Stimulated activated CD4-positive, alpha-beta T cell treated with anti-CD3 and anti-CD28 coated beads, Interleukin-2, amount 100 ng/mL, for 48 hours (primary cell): ENCODE measurements at regions not wholly inside any gene's neighbourhood (a gene's known extent, or its start where the extent isn't known, plus 50 kb on each side); places are given as distances from the start of the nearest gene placed in this dataset.

Experiments
- DNase-seq, 2 donors: peaks; one replicate each; pipeline ENCODE4 v3.0.0-alpha.2; 2020

DNA sequence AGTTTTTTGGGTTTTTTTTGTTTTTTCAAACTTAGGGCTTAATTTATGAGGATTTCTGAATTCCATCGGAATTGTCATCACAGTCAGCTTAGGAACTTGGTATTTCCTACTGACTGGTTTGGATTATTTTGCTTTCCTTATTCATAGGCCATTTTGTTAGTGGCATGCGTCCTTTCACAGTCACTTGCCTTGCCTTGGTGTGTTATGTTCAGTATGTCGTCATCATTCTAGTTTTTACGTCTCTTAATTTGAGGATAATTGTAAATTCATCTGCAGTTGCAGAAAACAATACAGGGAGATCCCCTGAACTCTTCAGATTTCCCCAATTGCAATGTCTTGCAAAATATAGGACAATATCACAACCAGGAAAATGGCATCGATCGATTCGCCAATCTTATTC is 485.3 kb downstream of the CBLN2 start:
- DNase-seq, result no peak

DNA sequence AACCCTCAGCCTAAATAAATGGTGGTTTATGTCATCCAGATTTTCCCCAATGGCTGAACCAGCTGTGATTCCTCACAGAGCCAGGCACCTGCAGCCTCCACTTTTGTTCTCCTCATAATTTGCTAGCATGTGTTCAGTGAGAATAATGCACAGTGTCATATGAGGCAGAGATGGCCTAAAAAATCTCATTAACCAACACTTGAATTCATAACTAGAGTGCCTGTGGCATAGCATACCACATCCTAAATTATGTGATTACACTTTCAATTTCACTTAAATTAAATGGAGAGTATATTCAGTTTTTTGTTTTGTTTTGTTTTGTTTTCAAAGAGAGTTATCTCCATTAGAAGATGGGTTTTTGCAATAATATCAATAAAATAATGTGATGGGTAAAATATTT is 488.0 kb downstream of the CBLN2 start:
- no peak for DNase-seq

DNA sequence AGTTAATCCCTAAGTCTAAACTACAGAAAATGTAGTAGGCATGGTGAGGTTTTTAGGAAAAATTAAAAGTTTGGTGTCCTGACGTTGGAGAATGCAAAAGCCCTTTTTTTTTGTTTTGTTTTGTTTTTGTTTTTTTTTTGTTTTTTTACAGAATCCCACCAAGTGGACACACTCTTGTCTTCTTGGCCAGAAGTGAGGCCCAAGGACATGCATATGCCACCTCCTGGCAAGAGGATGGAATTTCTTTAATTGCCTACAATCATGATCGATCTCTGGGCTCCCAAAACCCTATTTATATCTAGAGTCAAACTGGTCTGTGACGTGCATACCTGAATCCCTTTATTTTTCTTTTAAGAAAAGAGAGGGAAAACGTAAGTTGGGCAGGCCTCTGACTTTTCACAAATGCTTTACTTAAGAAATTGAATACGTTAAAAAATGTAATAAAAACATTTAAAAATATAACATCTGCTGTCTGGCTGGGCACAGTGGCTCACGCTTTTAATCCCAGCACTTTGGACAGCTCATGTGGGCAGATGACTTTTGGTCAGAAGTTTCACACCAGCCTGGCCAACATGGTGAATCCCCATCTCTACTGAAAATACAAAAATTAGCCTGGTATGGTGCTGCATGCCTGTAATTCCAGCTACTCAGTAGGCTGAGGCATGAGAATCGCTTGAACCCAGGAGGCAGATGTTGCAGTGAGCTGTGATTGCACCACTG is 502.7 kb downstream of the CBLN2 start:
- no peak for DNase-seq

DNA sequence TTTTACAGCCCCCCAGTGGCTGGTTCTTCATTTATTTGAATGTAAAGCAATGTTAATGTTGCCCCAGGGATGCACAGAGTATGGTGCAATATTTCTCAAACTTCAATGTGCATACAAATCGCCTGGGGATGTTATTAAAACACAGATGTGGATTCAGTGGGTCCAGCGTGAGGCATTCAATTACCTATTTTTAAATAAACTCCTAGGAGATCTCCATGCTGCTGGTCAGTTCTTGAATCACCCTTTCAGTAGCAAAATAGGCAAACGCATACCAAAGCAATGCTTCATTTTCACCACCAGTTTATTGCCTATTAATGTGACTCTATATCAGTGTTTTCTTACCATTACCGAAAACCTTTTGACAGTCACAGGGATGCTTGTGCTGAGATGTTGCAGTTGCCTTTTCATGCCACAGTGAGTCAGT is 530.7 kb downstream of the CBLN2 start:
- DNase-seq, result no peak

DNA sequence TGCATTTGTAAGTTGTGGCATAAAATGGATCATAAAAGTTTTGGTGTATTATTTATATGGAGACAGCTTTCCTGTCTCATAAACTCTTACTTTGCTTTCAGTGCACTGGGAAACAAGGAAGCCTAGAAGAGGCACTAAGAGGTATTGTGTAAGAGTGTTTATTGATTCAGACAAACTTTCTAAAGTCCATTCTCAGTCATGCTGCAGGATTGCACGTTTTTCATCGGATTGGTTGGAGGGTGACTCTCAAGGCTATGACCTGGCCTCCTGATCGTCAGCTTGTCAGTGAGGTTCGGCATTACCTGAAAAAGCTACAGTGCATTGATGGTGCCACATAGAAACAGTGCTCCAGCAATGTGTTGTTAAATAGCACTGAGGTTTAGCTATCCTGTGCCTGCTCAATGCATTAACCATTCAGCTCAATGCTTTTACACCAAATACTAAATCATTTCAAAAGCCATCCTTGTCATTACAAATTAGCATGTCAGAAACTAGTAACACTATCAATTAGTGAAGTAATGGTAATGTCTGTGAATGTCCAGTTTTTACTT is 545.5 kb downstream of the CBLN2 start:
- no peak for DNase-seq

DNA sequence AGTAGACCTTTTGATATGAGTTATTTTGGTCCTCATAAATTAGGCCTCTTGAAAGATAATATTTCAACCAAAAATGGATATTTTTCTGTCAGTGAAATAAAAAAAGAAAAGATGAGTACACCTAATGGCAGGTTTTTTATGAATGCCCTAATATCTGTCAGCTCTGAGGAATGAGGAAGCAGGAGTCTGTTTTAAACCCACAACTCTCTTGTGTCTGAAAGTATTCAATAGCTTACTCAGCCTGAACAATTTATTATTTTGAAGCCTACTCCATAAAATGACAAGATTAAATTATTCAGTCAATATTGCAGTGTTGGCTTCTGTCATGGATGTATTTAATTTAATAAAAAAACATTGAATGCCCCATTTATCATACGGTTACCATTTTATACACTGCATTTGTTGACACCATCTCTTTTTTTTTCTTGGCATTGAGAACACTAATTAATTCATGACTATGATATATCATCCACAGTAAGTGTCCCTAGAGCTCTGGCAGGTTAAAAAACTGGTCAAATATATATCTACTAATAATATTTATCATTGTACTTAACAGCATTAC is 548.2 kb downstream of the CBLN2 start:
- DNase-seq, result no peak

DNA sequence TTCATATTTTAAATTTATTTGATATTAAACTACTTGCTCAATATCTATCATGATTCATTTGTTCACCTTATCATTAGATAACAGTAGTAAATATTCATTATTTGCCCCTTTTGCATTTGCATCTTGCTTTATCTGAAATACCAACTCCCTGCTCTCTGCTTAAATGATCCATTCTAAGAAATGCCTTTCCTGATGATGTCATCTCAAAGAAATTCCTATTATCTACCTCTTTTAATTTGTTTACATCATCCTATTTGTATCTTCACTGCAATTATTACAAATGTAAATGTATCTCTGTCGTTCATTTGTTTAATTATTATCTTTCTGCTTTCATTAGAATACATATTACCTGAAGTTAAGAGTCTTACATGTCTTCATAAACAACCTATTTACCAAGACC is 549.9 kb downstream of the CBLN2 start:
- DNase-seq, result no peak

DNA sequence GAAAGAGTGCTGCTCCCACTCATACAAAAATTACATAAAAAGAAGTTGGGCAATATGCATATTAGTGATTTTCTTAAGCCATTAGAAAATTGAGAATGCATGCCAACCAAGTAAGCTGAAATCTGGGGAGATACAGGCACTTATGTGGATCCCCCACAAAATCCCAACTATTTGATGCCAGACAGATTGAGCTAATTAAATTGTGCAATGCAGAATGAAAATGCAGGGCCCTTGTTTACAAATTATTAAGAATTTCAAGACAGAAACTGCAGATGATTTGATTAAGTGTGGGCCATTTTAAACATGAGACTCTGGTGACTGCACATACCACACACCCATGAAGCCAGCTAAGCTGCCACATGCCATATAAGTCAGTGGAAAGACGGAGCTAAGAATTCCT is 554.5 kb downstream of the CBLN2 start:
- DNase-seq, result no peak

DNA sequence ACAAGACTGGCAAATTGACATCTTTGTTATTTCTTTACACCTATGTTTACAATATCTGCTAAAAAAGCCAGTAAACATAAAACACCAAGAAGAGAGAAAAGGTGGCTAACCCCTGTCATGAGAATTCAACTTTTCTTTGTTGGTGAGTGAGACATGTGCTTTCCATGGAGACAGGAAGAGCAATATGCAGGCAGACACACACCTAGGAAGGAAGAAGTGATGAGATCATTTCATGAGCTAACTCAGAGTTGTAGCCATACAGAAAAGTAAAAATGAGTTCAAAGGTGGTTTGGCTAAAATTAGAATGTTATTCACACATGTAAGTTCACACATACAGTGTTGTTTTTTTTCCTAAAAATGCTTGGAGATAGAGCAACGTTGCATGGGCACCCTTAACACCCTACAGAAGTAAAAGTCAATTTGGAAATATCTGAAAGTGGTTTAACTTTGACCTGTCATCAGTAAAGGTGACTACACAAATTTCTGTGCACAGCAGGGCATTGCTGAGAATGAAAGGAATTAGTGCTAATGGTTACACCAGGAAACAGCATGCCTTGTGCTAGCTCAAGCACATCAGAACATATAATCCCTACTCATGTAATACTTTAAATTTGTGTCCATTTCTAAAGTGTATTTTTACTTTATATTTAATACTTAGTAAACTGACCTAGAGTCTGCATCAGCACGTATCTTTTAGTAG is 557.6 kb downstream of the CBLN2 start:
- no peak for DNase-seq

DNA sequence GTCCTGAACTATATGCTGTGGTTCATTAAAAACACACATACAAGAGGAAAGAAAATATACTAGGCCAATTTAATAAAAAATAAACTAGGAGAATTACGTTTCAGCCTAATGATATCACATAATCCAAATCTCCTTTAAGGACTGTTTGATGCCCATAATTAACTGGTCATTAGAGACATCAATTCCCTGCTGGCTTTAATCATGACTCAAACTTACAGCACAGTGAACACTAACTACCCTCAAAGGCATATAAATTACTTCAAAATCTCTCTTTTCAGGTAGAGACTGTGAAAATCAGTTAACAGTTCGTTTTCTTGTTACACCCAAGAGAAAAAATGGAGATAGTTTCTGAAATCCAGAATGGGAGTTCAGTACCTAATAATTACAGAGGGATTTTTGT is 567.4 kb downstream of the CBLN2 start:
- DNase-seq, result no peak

DNA sequence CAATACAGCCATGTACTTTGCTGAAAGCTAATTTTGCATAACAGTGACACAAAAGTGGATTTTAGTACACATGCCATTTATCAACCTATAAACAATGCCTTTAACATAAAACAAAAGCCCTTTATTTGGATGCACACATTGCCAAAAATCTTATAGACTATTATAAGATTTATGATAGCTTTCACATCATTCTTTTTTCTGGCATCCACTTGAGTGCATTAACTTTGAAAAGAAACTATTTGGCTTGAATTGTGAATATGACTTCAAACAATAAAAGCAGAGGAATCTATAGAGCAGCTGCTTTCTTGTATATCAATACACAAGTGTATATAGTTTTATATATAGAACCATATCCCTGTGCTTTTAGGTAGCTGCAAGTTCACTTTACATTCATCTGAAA is 577.4 kb downstream of the CBLN2 start:
- DNase-seq, result no peak

DNA sequence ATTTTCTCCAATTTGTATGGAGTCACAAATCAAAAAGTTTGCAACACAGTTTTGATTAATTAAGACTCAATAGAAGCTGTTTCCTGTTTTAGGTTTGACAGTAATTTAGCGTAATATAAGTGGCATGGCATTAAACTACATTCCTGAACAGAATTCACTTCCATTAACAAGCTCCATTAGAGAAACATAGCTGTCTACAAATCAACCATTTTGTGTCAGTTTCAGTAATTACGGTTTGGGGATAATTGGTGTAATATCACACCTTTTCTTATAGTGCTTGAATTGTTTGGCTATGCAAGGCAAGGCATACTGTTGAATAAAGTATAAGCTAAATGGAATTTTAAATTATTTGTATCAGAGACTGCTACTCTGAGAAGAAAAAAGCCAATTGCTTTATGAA is 585.5 kb downstream of the CBLN2 start:
- no peak for DNase-seq

DNA sequence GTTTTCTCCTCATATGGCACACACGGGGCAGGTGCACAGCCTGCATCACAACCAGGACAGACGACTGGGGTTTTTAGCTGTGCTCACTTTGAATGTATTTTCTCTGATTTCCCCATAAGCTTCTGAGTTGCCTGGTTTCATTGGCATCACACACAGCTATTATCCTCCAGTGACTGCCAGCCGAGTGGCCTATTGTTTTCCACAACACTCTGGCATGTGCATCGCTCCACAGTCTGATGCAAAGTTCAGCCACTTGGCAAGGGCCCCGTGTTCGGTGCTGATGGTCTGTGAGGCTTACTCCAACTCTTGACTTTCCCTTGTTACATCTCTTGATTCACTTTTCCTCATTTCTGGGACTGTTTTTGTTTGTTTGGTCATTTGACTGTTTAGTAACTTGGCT is 593.1 kb downstream of the CBLN2 start:
- DNase-seq, result no peak

DNA sequence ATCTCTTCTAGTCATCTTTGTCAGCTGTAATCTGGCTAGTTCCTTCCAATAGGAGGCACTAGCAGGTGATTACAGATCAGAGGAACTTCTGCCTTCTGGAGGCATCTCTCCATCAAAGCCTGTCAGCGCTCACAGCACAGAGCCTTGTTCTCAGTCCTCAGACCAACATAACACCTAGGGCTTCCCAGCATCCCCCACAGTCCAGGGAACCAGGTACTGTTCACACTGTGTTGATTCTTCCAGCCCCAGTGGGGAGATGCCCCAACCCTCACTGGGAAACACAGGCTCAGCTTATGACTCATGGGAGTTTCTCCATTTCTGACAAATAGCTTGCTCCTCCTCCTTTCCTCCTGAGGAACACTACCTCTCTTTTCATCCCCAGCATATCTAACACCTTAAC is 601.7 kb downstream of the CBLN2 start:
- DNase-seq, result no peak

DNA sequence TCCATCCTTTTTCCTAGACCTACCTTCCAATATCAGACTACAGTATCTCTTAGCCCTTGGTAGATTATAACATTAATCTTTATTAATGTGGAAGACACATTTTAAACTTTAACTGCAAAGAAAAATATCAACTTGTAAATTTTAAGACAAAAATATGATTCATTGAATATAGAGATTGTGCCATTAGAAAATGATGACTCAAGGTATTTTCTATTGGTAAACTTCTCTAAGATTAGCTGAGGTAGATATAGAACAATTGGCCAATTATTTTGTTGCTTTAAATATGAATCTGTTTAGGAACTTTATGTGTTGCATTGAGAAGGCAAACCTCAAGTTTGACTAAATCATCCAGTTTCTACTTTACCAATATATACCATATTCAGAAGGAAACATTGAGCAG is 604.7 kb downstream of the CBLN2 start:
- DNase-seq, result no peak

DNA sequence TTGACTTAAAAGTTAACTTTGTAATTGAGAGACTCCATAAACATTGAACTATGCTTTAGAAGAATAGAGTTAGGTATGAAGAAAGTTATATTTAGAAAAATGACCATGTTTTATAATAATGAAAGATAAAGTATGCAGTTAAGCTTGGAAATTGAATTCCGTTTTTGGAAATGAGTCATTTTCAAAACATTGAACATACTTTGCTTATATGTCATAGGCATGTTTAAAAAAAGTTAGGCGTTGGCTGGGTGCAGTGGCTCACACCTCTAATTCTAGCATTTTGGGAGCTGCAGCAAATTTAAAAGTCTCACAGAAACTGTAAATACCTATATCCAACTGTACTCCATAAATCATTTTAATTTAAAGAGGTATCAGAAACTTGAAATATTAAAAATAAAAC is 607.4 kb downstream of the CBLN2 start:
- no peak for DNase-seq

DNA sequence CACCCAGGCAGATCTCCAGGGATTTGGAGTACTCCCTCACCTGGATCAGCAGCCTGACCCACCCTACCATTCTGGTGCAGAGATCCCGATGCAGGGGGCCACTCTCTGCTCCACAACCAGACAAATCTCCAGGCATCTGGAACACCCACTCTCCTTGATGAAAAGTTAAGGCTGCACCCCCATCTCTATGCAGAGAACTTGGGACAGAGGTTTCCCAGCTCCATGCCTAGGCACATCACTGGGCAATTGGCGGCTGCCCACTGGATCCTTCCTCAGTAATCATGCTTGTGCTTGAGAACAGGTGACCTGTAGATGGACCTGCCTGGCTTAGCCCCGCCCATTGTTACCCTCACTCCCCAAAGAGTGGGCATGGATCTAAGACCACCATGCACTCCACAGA is 624.9 kb downstream of the CBLN2 start:
- no peak for DNase-seq

DNA sequence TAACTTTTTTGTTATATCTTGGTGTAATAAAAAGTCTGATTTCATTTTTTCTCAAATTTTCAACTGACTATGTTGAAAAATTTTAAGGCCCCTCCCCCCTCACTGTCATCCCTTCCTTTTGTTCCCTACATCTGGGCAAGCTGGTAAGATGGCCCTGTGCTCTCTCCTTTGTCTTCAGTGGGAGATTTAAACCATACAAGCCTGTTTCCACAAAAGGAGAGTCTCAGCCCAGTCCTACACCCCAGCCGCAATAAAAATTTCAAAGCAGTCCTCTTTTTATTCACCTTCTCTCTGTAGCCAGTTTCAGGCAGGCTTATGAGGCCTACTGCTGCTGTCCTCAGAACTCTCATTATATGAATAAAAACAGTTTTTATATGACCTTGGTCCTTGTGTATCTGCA is 630.5 kb downstream of the CBLN2 start:
- no peak for DNase-seq

DNA sequence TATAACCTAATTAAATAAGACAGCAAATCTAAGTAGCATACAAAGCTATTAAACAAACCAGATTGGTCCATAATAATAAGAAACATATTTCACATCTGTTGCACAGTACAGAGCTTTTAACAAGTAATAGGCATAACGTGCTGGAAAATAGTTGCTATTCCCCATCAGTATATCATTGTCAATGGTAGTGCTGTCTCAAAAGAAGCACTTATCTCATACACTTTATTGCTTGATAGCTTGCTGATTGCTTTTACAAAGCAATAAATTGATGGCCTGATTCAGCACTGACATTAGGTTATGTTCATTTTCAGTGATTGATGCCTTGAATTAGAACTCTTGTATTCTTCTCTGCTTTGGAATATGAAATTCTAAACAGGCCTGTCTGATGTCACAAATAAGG is 641.7 kb downstream of the CBLN2 start:
- DNase-seq, result no peak

DNA sequence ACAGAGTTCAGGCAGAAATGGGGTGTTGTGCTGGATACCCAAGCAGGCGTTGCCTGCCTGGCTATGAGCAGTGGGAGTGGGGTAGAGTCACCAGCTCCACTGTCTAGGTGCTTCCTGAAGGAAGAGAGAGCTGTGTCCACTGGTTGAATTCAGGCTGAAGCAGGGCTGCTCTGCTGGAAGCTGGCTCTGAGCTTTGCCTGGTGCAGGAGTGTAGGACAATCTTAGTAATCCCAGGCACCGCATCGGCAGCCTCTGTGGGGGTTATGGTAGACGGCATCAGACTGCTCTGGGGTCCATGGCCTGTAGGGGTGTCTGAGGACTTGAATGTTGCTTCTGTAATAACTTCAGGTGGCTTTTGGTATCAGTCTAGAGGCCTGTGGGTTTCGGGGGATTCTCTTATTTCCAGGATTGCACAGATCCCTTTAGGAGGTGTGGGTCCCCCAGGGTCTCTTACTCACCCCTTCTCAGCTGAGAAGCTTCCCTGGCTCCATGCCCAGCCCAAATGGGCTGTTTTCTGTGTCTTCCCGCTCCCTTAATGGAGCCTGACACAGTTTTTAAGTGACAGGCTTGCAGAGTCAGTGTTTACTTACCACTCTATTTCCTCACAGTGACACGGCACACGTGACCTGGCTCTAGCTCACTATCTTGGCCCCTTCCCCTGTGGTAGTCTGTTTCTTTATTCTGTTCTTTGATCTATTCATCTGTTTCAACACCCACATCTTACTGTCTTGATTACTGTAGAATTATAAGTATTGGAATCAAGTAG is 644.3 kb downstream of the CBLN2 start:
- no peak for DNase-seq

DNA sequence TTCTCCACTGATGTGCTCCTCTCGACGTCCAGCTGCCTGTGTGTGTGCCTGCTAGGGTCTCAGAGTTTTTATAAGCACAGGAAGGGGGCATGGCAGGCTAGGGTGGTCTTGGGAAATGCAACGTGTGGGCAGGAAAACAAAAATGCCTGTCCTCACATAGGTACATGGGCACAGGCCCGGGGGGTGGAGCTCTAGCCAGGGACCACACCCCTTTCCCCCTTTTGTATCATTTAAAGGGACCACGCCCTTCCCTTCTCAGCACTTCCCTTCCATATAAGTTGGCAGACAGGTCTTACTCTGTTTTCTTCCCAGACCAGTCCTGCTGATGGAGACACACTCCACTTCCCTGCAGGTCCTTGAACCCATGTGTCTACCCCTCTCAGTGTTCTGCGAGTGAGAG is 645.0 kb downstream of the CBLN2 start:
- no peak for DNase-seq

DNA sequence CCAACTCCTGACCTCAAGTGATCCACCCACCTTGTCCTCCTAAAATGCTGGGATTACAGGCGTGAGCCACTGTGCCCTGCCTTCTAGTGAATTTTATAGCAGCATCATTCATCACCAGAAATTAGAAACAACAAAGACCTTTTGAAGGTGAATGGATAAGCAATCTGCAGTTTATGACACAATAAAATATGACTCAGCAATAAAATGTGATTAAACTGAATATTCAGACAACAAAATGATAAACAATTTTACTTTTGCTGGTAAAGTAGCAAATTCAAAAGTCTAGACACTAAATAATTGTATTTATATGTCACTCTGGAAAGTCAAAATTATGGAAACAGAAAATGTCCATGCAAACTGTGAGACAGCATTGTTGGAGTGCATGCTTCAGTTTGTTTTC is 656.6 kb downstream of the CBLN2 start:
- no peak for DNase-seq

DNA sequence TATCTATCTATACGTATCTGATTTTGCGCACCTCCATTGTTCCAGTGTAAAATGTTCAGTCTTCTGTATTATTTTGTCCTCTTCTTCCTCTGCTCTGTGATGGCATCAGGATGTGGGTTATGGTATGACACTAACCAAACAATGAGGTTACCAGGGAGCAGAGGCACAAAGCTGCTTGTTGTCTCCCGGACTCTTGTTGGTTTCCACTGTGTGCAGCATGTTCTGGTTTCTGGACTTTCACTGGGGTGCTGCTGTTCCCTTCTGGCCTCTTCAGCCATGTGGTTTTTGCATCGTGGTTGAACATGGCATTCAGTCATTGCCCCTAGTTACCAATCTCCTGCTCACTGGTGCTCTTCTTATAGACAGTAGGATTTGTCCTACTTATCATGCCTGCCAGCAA is 665.9 kb downstream of the CBLN2 start:
- DNase-seq, result no peak

DNA sequence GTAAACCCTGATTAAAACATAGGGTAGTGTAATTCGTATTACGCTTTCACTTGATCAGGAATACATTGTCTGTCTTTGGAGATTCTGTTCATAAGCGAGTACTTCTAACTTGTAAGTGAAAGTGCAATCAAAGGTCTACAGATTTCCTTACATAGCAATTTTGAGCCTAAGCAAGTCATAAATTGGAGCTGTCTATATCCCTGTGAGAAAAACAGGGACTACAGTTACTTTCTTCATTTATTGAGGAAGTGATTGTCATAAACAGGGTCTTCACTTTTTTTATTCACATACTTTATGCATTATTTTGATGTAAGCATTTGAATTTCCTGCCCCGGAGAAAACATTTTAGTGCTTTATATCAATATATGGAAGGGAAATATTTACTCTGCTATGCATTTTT is 670.4 kb downstream of the CBLN2 start:
- DNase-seq, result no peak
